ENCODE measurements at regions not wholly inside any gene's neighbourhood (a gene's known extent, or its start where the extent isn't known, plus 50 kb on each side); places are given as distances from the start of the nearest gene placed in this dataset.

DNA sequence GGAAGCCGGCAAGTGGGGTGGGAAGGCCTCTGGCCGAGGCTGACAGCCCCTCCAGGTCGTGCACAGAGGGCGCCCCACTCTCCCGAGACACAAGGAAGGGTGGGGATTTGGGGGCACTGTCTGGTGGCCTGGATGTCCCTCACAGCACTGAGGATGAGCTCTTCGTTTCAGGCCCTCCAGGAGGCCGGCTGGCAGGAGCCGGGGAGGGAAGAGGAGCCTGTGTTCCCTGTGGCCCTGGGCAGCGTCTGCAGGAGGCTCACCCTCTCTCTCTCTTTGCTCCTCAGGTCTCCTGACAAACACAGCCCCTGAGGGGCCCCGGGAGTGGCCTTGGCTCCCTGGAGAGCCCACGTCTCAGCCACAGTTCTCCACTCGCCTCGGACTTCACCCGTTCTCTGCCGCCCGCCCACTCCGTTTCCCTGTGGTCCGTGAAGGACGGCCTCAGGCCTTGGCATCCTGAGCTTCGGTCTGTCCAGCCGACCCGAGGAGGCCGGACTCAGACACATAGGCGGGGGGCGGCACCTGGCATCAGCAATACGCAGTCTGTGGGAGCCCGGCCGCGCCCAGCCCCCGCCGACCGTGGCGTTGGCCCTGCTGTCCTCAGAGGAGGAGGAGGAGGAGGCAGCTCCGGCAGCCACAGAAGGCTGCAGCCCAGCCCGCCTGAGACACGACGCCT is 1078.0 kb downstream of the BRD1 start:
- POLR2A ChIA-PET = no interaction called here
- peak in 2 of 35 experiments; percentile 2 to 11 for DNase-seq

GRCh38 chr22:48748860-48749554 is 1078.7 kb downstream of the BRD1 start:
- no peak overlapping the region for H3K4me3 ChIP-seq (ENCODE audit: control insufficient read depth in 1 of 2, extremely low read depth in 1 of 2, low read length in 1 of 2)
- H3K27me3 ChIP-seq (replicated peaks in 1 of 2; ENCODE audit: control insufficient read depth in 2 of 2, extremely low read depth in 1 of 2, insufficient read depth in 2 of 2, low read length in 1 of 2) = no peaks in the 10 kb centered on the region
- POLR2A ChIA-PET = no interaction called here
- H3K4me1 ChIP-seq (ENCODE audit: control insufficient read depth in 1 of 2, extremely low read depth in 1 of 2, insufficient read depth in 2 of 2, low read length in 2 of 2) = no peaks in the 10 kb centered on the region
- CTCF ChIA-PET = interaction anchor here in 1 of 2 donors (0.5 kb wide), 1 partner anchor 11 kb away, joined by 4 read pairs; no protein-coding TSS in a partner anchor
- WGBS (ENCODE audit: insufficient coverage) = 76% methylated on average over 13 of the region's 14 CpGs
- no peaks in the 10 kb centered on the region for H3K36me3 ChIP-seq (ENCODE audit: control insufficient read depth in 2 of 2, extremely low read depth in 1 of 2, insufficient read depth in 1 of 2, low read length in 1 of 2)
- no peak overlapping the region for H3K27ac ChIP-seq (ENCODE audit: low read length)
- H3K4me1 Mint-ChIP-seq = no peaks in the 10 kb centered on the region
- no peak overlapping the region for H3K4me3 Mint-ChIP-seq
- no peak overlapping the region for H3K27ac Mint-ChIP-seq
- ATAC-seq (replicated peaks in 1 of 4) (no peak), DNase-seq (peak in 1 of 35 experiments; percentile 3)
- H3K27me3 Mint-ChIP-seq = peaks cover 0 to 1% of the 10 kb centered on the region in 2 donors
- no peaks in the 10 kb centered on the region for H3K36me3 Mint-ChIP-seq
- no peaks in the 10 kb centered on the region for H3K9me3 Mint-ChIP-seq
- H3K9me3 ChIP-seq = no peaks in the 10 kb centered on the region

More for the DNA sequence above, 1078.0 kb downstream of the BRD1 start:
- no peak overlapping the region for H3K4me3 ChIP-seq (ENCODE audit: control insufficient read depth in 1 of 2, extremely low read depth in 1 of 2, low read length in 1 of 2)
- no peaks in the 10 kb centered on the region for H3K36me3 Mint-ChIP-seq
- no peaks in the 10 kb centered on the region for H3K9me3 ChIP-seq
- CTCF ChIA-PET = no interaction called here
- no peak overlapping the region for H3K27ac ChIP-seq (ENCODE audit: low read length)
- H3K4me1 Mint-ChIP-seq = no peaks in the 10 kb centered on the region
- H3K27me3 Mint-ChIP-seq = peaks cover 0 to 4% of the 10 kb centered on the region in 2 donors
- H3K4me3 Mint-ChIP-seq = no peak overlapping the region
- WGBS (ENCODE audit: insufficient coverage) = 90% methylated on average over 32 of the region's 37 CpGs
- ATAC-seq (replicated peaks in 1 of 4) = no peak
- no peaks in the 10 kb centered on the region for H3K4me1 ChIP-seq (ENCODE audit: control insufficient read depth in 1 of 2, extremely low read depth in 1 of 2, insufficient read depth in 2 of 2, low read length in 2 of 2)
- no peaks in the 10 kb centered on the region for H3K9me3 Mint-ChIP-seq
- no peaks in the 10 kb centered on the region for H3K36me3 ChIP-seq (ENCODE audit: control insufficient read depth in 2 of 2, extremely low read depth in 1 of 2, insufficient read depth in 1 of 2, low read length in 1 of 2)
- no peak overlapping the region for H3K27ac Mint-ChIP-seq
- H3K27me3 ChIP-seq (replicated peaks in 1 of 2; ENCODE audit: control insufficient read depth in 2 of 2, extremely low read depth in 1 of 2, insufficient read depth in 2 of 2, low read length in 1 of 2) = peaks cover 0 to 3% of the 10 kb centered on the region in 2 experiments

- Histone ChIP-seq H3K9me3 (no peaks in the 10 kb centered on the region), H3K27ac (ENCODE audit: low read length) (no peak overlapping the region), H3K4me1 (ENCODE audit: control insufficient read depth in 1 of 2, extremely low read depth in 1 of 2, insufficient read depth in 2 of 2, low read length in 2 of 2) (no peaks in the 10 kb centered on the region), H3K4me3 (ENCODE audit: control insufficient read depth in 1 of 2, extremely low read depth in 1 of 2, low read length in 1 of 2) (no peak overlapping the region), H3K27me3 (replicated peaks in 1 of 2; ENCODE audit: control insufficient read depth in 2 of 2, extremely low read depth in 1 of 2, insufficient read depth in 2 of 2, low read length in 1 of 2) (no peaks in the 10 kb centered on the region), H3K36me3 (ENCODE audit: control insufficient read depth in 2 of 2, extremely low read depth in 1 of 2, insufficient read depth in 1 of 2, low read length in 1 of 2) (no peaks in the 10 kb centered on the region)
- H3K27ac Mint-ChIP-seq = no peak overlapping the region
- H3K4me3 Mint-ChIP-seq = no peak overlapping the region
- no peaks in the 10 kb centered on the region for H3K36me3 Mint-ChIP-seq
- DNase-seq (peak in 2 of 35 experiments; percentile 4 to 10), ATAC-seq (replicated peaks in 1 of 4) (no peak)
- ChIA-PET CTCF (interaction anchor here in 1 of 2 donors (0.5 kb wide), 1 partner anchor 12 kb away, joined by 4 read pairs; no protein-coding TSS in a partner anchor), POLR2A (no interaction called here)
- H3K9me3 Mint-ChIP-seq = no peaks in the 10 kb centered on the region
- H3K27me3 Mint-ChIP-seq = no peaks in the 10 kb centered on the region
- WGBS (ENCODE audit: insufficient coverage) = 75% methylated on average over 20 of the region's 20 CpGs
- no peaks in the 10 kb centered on the region for H3K4me1 Mint-ChIP-seq
These were observed 1079.4 kb downstream of the BRD1 start for GRCh38 chr22:48748113-48748859.

DNA sequence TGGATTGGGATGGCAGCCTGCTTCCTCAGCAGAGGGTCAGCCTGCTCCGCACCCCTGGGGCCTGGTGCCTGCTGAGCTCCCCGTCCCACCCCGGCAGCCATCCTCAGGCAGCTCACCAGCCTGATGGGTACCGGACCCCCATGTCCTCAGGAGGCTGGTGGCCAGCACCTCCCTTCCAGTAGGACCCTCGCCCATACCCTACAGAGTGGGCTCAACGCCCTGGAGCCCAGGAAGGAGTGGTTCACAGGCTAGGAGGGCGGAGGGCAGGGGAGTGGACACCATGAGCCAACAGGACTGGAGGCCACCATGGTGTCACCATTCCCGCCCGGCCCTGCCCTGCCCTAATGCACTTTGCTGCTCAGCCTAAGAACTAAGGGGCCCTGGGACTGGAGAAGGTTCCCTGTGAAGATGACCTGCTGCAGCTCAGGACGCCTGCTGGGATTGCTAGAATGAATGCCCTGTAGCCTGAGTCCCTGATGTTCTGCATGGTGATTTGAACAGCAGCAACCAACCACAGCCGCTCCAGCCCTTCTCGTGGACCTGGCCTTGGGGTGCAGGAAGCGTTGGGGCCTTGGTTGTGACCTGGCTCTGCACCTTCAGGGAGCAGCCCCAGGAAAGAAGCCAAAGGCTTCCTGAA is 1080.8 kb downstream of the BRD1 start:
- Histone ChIP-seq H3K4me1 (ENCODE audit: control insufficient read depth in 1 of 2, extremely low read depth in 1 of 2, insufficient read depth in 2 of 2, low read length in 2 of 2) (no peaks in the 10 kb centered on the region), H3K36me3 (ENCODE audit: control insufficient read depth in 2 of 2, extremely low read depth in 1 of 2, insufficient read depth in 1 of 2, low read length in 1 of 2) (no peaks in the 10 kb centered on the region), H3K27ac (ENCODE audit: low read length) (no peak overlapping the region), H3K9me3 (no peaks in the 10 kb centered on the region), H3K27me3 (replicated peaks in 1 of 2; ENCODE audit: control insufficient read depth in 2 of 2, extremely low read depth in 1 of 2, insufficient read depth in 2 of 2, low read length in 1 of 2) (no peaks in the 10 kb centered on the region), H3K4me3 (ENCODE audit: control insufficient read depth in 1 of 2, extremely low read depth in 1 of 2, low read length in 1 of 2) (no peak overlapping the region)
- WGBS (ENCODE audit: insufficient coverage) = 88% methylated on average over 10 of the region's 13 CpGs
- DNase-seq (peak in 1 of 35 experiments; percentile 1), ATAC-seq (replicated peaks in 1 of 4) (no peak)
- ChIA-PET POLR2A (no interaction called here), CTCF (no interaction called here)
- Mint-ChIP-seq H3K27me3 (no peaks in the 10 kb centered on the region), H3K27ac (no peak overlapping the region), H3K9me3 (no peaks in the 10 kb centered on the region), H3K36me3 (no peaks in the 10 kb centered on the region), H3K4me3 (no peak overlapping the region), H3K4me1 (no peaks in the 10 kb centered on the region)

GRCh38 chr22:48745842-48746788 is 1081.6 kb downstream of the BRD1 start:
- Mint-ChIP-seq H3K4me3 (no peak overlapping the region), H3K4me1 (no peaks in the 10 kb centered on the region), H3K9me3 (no peaks in the 10 kb centered on the region), H3K27ac (no peak overlapping the region), H3K27me3 (no peaks in the 10 kb centered on the region), H3K36me3 (no peaks in the 10 kb centered on the region)
- 80% methylated on average over 28 of the region's 32 CpGs for whole genome bisulfite sequencing (ENCODE audit: insufficient coverage)
- ChIA-PET CTCF (no interaction called here), POLR2A (no interaction called here)
- no peaks in the 10 kb centered on the region for H3K4me1 ChIP-seq (ENCODE audit: control insufficient read depth in 1 of 2, extremely low read depth in 1 of 2, insufficient read depth in 2 of 2, low read length in 2 of 2)
- no peak for ATAC-seq (replicated peaks in 1 of 4)
- H3K27ac ChIP-seq (ENCODE audit: low read length) = no peak overlapping the region
- no peaks in the 10 kb centered on the region for H3K36me3 ChIP-seq (ENCODE audit: control insufficient read depth in 2 of 2, extremely low read depth in 1 of 2, insufficient read depth in 1 of 2, low read length in 1 of 2)
- peak in 2 of 35 experiments; percentile 2 to 10 for DNase-seq
- H3K27me3 ChIP-seq (replicated peaks in 1 of 2; ENCODE audit: control insufficient read depth in 2 of 2, extremely low read depth in 1 of 2, insufficient read depth in 2 of 2, low read length in 1 of 2) = no peaks in the 10 kb centered on the region
- no peaks in the 10 kb centered on the region for H3K9me3 ChIP-seq
- H3K4me3 ChIP-seq (ENCODE audit: control insufficient read depth in 1 of 2, extremely low read depth in 1 of 2, low read length in 1 of 2) = no peak overlapping the region

Data from T-cell (primary cell).